ENCODE measurements at regions not wholly inside any gene's neighbourhood (a gene's known extent, or its start where the extent isn't known, plus 50 kb on each side); places are given as distances from the start of the nearest gene placed in this dataset.

DNA sequence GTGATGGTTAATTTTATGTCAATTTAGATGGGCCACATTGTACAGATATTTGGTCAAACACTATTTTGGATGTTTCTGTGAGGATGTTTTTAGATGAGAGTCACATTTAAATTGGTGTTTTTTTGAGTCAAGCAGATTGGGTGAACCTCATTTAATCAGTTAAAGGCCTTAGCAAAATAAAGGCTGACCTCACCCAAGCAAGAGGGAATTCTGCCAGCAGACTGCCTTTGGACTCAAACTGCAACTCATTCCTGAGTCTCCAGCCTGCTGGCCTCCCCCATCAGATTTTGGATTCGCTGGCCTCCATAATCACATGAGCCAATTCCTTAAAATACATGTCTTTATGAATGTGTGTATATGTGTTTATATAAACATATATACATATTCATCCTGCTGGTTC lies 282.7 kb upstream of the POU5F2 start:
- no peak overlapping the region for H3K9ac ChIP-seq (ENCODE audit: control insufficient read depth, insufficient read depth, low read length)
- DNase-seq (ENCODE audit: low read depth, low spot score), result no peak
- ChIA-PET RAD21 (ENCODE audit: unreplicated experiment) (no interaction called here), CTCF (interaction anchor here (0.6 to 1.0 kb wide), 2 partner anchors 14 to 1491 kb away, joined by 3 read pairs; no protein-coding TSS in a partner anchor), SMC1A (ENCODE audit: uncharacterized antibody, unreplicated experiment) (no interaction called here), POLR2A (no interaction called here)
- no peaks in the 10 kb centered on the region for H4K20me1 ChIP-seq (ENCODE audit: control insufficient read depth, insufficient read depth)
- H3K4me1 ChIP-seq (ENCODE audit: control insufficient read depth, insufficient read depth, low read length), result no peaks in the 10 kb centered on the region
- 94% methylated on average over 1 of the region's 1 CpG for WGBS (ENCODE audit: insufficient coverage, insufficient replicate concordance, low lambda C conversion rate, missing lambda C conversion rate)
- H3K27ac ChIP-seq (ENCODE audit: control insufficient read depth, insufficient read depth), result no peak overlapping the region
- no peak for TF ChIP-seq STAT3 (IDR thresholded peaks at IDR 0.05; ENCODE audit: low read depth, low read length)
- H3K4me3 ChIP-seq, result no peak overlapping the region
- intact Hi-C loops (cut with micrococcal nuclease; ENCODE audit: unreplicated experiment) (no loop called here), in situ Hi-C loops (cut with MboI) (no loop called here)
- no peak overlapping the region for H3K4me2 ChIP-seq (ENCODE audit: control insufficient read depth, insufficient read depth)
- BruUV-seq (replicated peaks), result no TSS peak
- H3K79me2 ChIP-seq (ENCODE audit: control insufficient read depth, insufficient read depth, low read length), result no peaks in the 10 kb centered on the region
- no peaks in the 10 kb centered on the region for H3K9me3 ChIP-seq (replicated peaks; ENCODE audit: control insufficient read depth, insufficient read depth, low read length)
- FAIRE-seq, result no peak
- ATAC-seq, result no peak
- H2AFZ ChIP-seq (ENCODE audit: control insufficient read depth, low read depth, low read length), result no peak overlapping the region
- no peaks in the 10 kb centered on the region for H3K36me3 ChIP-seq (ENCODE audit: control insufficient read depth in 2 of 2, insufficient read depth in 2 of 2, low read length in 1 of 2)
- no peaks in the 10 kb centered on the region for H3K27me3 ChIP-seq (replicated peaks in 1 of 2; ENCODE audit: control insufficient read depth in 2 of 2, insufficient read depth in 2 of 2, low read length in 1 of 2)

GRCh38 chr5:94021246-94021645 lies 279.8 kb upstream of the POU5F2 start:
- Histone ChIP-seq H3K27ac (ENCODE audit: control insufficient read depth, insufficient read depth) (no peak overlapping the region), H3K36me3 (ENCODE audit: control insufficient read depth in 2 of 2, insufficient read depth in 2 of 2, low read length in 1 of 2) (no peaks in the 10 kb centered on the region), H3K4me1 (ENCODE audit: control insufficient read depth, insufficient read depth, low read length) (no peaks in the 10 kb centered on the region), H3K9me3 (replicated peaks; ENCODE audit: control insufficient read depth, insufficient read depth, low read length) (no peaks in the 10 kb centered on the region; the same call in 2 of the 3 replicates), H2AFZ (ENCODE audit: control insufficient read depth, low read depth, low read length) (no peak overlapping the region), H3K79me2 (ENCODE audit: control insufficient read depth, insufficient read depth, low read length) (no peaks in the 10 kb centered on the region), H3K4me3 (no peak overlapping the region), H3K4me2 (ENCODE audit: control insufficient read depth, insufficient read depth) (no peak overlapping the region), H3K9ac (ENCODE audit: control insufficient read depth, insufficient read depth, low read length) (no peak overlapping the region), H3K27me3 (replicated peaks in 1 of 2; ENCODE audit: control insufficient read depth in 2 of 2, insufficient read depth in 2 of 2, low read length in 1 of 2) (no peaks in the 10 kb centered on the region), H4K20me1 (ENCODE audit: control insufficient read depth, insufficient read depth) (no peaks in the 10 kb centered on the region)
- in situ Hi-C loops (cut with MboI) (no loop called here), intact Hi-C loops (cut with micrococcal nuclease; ENCODE audit: unreplicated experiment) (no loop called here)
- FAIRE-seq (no peak), DNase-seq (ENCODE audit: low read depth, low spot score) (no peak), ATAC-seq (no peak)
- TF ChIP-seq NR2F1 (conservative IDR thresholded peaks at IDR 0.05) (no peak), SMAD5 (IDR thresholded peaks at IDR 0.05; ENCODE audit: low read depth) (no peak), STAT3 (IDR thresholded peaks at IDR 0.05; ENCODE audit: low read depth, low read length) (no peak), RFX5 (IDR thresholded peaks at IDR 0.05; ENCODE audit: low read depth, low read length) (no peak), CHD2 (IDR thresholded peaks at IDR 0.05; ENCODE audit: borderline replicate concordance, low read depth, low read length) (no peak), ZNF687 (IDR thresholded peaks at IDR 0.05) (no peak), STAT1 (conservative IDR thresholded peaks at IDR 0.05) (no peak), SREBF2 (IDR thresholded peaks at IDR 0.05; ENCODE audit: low read length) (no peak), TARDBP (IDR thresholded peaks at IDR 0.05; ENCODE audit: borderline replicate concordance) (no peak), PBX3 (IDR thresholded peaks at IDR 0.05; ENCODE audit: insufficient replicate concordance, low read depth, low read length) (no peak), BHLHE40 (IDR thresholded peaks at IDR 0.05; ENCODE audit: borderline replicate concordance in 1 of 2, low read depth in 2 of 2, low read length in 1 of 2) (no peak)
- TF ChIP-seq, protein P1, sequence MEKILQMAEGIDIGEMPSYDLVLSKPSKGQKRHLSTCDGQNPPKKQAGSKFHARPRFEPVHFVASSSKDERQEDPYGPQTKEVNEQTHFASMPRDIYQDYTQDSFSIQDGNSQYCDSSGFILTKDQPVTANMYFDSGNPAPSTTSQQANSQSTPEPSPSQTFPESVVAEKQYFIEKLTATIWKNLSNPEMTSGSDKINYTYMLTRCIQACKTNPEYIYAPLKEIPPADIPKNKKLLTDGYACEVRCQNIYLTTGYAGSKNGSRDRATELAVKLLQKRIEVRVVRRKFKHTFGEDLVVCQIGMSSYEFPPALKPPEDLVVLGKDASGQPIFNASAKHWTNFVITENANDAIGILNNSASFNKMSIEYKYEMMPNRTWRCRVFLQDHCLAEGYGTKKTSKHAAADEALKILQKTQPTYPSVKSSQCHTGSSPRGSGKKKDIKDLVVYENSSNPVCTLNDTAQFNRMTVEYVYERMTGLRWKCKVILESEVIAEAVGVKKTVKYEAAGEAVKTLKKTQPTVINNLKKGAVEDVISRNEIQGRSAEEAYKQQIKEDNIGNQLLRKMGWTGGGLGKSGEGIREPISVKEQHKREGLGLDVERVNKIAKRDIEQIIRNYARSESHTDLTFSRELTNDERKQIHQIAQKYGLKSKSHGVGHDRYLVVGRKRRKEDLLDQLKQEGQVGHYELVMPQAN (conservative IDR thresholded peaks at IDR 0.05), result no peak
- ChIA-PET POLR2A (interaction anchor here (0.5 kb wide), 1 partner anchor 61 kb away, joined by 3 read pairs; no protein-coding TSS in a partner anchor), CTCF (no interaction called here), SMC1A (ENCODE audit: uncharacterized antibody, unreplicated experiment) (no interaction called here), RAD21 (ENCODE audit: unreplicated experiment) (no interaction called here)
- no TSS peak for BruUV-seq (replicated peaks)
- WGBS (ENCODE audit: insufficient coverage, insufficient replicate concordance, low lambda C conversion rate, missing lambda C conversion rate), result 90% methylated on average over 2 of the region's 2 CpGs

Data from GM12878 (cell line).